ENCODE measurements at regions not wholly inside any gene's neighbourhood (a gene's known extent, or its start where the extent isn't known, plus 50 kb on each side); places are given as distances from the start of the nearest gene placed in this dataset.

DNA sequence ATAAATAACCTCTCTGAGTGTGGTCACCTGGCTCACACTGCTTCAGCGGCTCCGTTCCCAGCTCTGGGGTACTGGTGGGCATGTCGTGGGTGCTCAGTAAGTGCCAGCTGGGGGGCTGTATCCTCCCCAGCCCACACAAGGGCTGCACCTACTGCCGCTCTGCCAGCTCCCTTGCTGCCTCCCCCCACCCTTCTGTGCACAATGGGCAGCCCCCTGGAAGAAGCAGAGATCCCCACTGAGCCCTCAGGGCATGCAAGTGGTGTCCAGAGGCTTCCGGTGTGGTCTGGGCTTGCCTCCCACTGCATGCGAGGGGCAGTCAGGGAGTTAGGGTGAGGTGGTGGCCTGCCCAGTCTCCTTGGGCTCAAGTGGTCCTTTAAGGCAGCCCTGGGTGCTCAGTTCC lies 58.3 kb upstream of the TRPM1 start:
- no peak for TF ChIP-seq EZH2 (IDR thresholded peaks at IDR 0.05; ENCODE audit: borderline replicate concordance, low read length)
- TF ChIP-seq, protein P1, sequence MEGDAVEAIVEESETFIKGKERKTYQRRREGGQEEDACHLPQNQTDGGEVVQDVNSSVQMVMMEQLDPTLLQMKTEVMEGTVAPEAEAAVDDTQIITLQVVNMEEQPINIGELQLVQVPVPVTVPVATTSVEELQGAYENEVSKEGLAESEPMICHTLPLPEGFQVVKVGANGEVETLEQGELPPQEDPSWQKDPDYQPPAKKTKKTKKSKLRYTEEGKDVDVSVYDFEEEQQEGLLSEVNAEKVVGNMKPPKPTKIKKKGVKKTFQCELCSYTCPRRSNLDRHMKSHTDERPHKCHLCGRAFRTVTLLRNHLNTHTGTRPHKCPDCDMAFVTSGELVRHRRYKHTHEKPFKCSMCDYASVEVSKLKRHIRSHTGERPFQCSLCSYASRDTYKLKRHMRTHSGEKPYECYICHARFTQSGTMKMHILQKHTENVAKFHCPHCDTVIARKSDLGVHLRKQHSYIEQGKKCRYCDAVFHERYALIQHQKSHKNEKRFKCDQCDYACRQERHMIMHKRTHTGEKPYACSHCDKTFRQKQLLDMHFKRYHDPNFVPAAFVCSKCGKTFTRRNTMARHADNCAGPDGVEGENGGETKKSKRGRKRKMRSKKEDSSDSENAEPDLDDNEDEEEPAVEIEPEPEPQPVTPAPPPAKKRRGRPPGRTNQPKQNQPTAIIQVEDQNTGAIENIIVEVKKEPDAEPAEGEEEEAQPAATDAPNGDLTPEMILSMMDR (IDR thresholded peaks at IDR 0.05; ENCODE audit: low read length) = no peak

Measured in OCI-LY1 (cell line).